ENCODE measurements at regions not wholly inside any gene's neighbourhood (a gene's known extent, or its start where the extent isn't known, plus 50 kb on each side); places are given as distances from the start of the nearest gene placed in this dataset.

GRCh38 chr4:138960175-138960710, 55.3 kb upstream of the NOCT start:
- no peak for TF ChIP-seq CTCF (IDR thresholded peaks at IDR 0.05)
- no peaks in the 10 kb centered on the region for H3K27me3 ChIP-seq
- H3K4me1 ChIP-seq, result peaks cover 0 to 25% (median 0%) of the 10 kb centered on the region in 9 donors
- H3K27ac ChIP-seq, result peak overlapping the region in 1 of 10 donors; percentile 1
- intact Hi-C loops (cut with DNase I), result no loop called here
- DNase-seq (no peak), ATAC-seq (no peak)
- H3K4me3 ChIP-seq, result no peak overlapping the region
- H3K9me3 ChIP-seq, result no peaks in the 10 kb centered on the region
- no peaks in the 10 kb centered on the region for H3K36me3 ChIP-seq
- 59 to 74% methylated on average over 4 of the region's 4 CpGs for WGBS, 2 donors

- intact Hi-C loops (cut with DNase I), result no loop called here
- H3K4me1 ChIP-seq, result peaks cover 0 to 30% (median 0%) of the 10 kb centered on the region in 9 donors
- ATAC-seq, result no peak
- 86% methylated on average over 5 of the region's 5 CpGs for WGBS, 2 donors
- no peaks in the 10 kb centered on the region for H3K36me3 ChIP-seq
- no peaks in the 10 kb centered on the region for H3K27me3 ChIP-seq
- peak overlapping the region in 2 of 10 donors; percentile 21 to 46 for H3K27ac ChIP-seq
- TF ChIP-seq CTCF (IDR thresholded peaks at IDR 0.05), result no peak
- no peak for DNase-seq
- H3K4me3 ChIP-seq, result no peak overlapping the region
- H3K9me3 ChIP-seq, result no peaks in the 10 kb centered on the region
Measured at GRCh38 chr4:138959097-138959815, 56.3 kb upstream of the NOCT start.

- ATAC-seq, result no peak
- no peak overlapping the region for H3K27ac ChIP-seq
- no peak for DNase-seq
- H3K36me3 ChIP-seq, result no peaks in the 10 kb centered on the region
- 55 to 60% methylated on average over 3 of the region's 3 CpGs for WGBS, 2 donors
- no peak overlapping the region for H3K4me3 ChIP-seq
- no peaks in the 10 kb centered on the region for H3K27me3 ChIP-seq
- intact Hi-C loops (cut with DNase I), result no loop called here
- no peak for TF ChIP-seq CTCF (IDR thresholded peaks at IDR 0.05)
- H3K4me1 ChIP-seq, result peaks cover 0 to 37% (median 0%) of the 10 kb centered on the region in 9 donors
- H3K9me3 ChIP-seq, result no peaks in the 10 kb centered on the region
Measured at GRCh38 chr4:138958519-138958918, 57.1 kb upstream of the NOCT start.

- no peak for TF ChIP-seq CTCF (IDR thresholded peaks at IDR 0.05)
- Histone ChIP-seq H3K27ac (no peak overlapping the region), H3K36me3 (no peaks in the 10 kb centered on the region), H3K9me3 (no peaks in the 10 kb centered on the region), H3K4me3 (no peak overlapping the region), H3K4me1 (peaks cover 0 to 47% (median 0%) of the 10 kb centered on the region in 9 donors), H3K27me3 (no peaks in the 10 kb centered on the region)
- 88 to 93% methylated on average over 7 of the region's 7 CpGs for WGBS, 2 donors
- intact Hi-C loops (cut with DNase I), result no loop called here
- DNase-seq (no peak), ATAC-seq (no peak)
Measured at GRCh38 chr4:138957302-138957701, 58.3 kb upstream of the NOCT start.

All from heart right ventricle (tissue), 16 donors.